ENCODE measurements at regions not wholly inside any gene's neighbourhood (a gene's known extent, or its start where the extent isn't known, plus 50 kb on each side); places are given as distances from the start of the nearest gene placed in this dataset.
A peak's percentile ranks its signal among the peaks of the same experiment; 100 is the strongest.

DNA sequence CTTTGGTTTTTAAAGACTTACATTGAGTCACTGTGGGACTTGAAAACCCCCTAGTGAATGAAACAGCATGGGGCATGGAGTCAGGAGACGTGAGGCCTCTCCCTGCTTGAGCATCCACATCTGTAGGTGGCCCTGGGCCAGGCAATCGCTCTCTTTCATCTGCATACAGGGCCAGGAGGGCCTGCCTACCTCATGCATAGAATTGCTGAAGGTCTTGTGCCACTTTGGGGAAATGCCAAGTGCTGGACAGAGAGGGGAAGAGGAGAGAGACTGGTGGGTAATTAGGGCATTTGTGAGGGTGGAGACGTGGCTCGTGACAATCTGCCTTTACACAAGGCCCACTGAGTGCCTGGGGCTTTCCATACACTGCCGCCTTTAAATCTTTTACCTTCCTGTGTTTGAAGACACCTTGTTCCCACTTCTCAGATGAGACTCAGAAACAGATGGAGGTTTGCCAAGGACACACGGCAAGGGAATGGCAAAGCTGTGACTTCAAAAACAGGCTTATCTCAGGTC lies 322.2 kb upstream of the HS6ST1 start:
- WGBS (ENCODE audit: insufficient coverage, low coverage, low lambda C conversion rate, missing lambda C conversion rate) = 75% methylated on average over 6 of the region's 6 CpGs

DNA sequence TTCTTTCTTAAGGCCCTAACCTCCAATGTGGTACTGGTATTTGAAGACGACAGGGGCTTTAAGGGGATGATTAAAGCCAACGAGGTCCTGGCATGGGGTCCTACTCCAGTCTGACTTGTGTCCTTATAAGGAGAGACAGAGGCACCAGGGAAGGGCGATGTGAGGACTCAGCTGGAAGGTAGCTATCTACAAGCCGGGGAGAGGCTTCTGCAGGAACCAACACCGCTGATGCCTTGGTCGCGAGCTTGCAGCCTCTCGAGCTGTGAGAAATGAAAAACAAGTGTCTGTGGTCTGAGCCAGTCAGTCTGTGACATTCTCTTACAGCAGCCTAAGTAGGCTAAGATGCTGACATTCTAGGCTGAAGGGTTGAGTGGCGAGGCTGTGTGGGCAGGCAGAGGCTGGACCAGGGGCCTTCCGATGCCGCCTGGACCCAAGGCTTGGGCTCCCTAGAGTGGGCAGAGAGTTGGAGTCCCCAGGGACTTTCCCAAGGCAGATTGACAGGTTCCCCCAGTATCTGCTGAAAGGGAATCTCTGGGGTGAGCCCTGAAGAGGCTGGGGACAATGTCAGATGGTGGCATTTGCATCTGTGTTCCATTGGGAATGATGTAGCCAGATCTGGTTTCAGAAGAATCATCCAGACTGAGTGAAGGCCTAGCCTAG lies 322.9 kb upstream of the HS6ST1 start:
- H3K9me3 ChIP-seq = no peaks in the 10 kb centered on the region
- TF ChIP-seq, protein P1, sequence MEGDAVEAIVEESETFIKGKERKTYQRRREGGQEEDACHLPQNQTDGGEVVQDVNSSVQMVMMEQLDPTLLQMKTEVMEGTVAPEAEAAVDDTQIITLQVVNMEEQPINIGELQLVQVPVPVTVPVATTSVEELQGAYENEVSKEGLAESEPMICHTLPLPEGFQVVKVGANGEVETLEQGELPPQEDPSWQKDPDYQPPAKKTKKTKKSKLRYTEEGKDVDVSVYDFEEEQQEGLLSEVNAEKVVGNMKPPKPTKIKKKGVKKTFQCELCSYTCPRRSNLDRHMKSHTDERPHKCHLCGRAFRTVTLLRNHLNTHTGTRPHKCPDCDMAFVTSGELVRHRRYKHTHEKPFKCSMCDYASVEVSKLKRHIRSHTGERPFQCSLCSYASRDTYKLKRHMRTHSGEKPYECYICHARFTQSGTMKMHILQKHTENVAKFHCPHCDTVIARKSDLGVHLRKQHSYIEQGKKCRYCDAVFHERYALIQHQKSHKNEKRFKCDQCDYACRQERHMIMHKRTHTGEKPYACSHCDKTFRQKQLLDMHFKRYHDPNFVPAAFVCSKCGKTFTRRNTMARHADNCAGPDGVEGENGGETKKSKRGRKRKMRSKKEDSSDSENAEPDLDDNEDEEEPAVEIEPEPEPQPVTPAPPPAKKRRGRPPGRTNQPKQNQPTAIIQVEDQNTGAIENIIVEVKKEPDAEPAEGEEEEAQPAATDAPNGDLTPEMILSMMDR (IDR thresholded peaks at IDR 0.05) = no peak
- no peak for TF ChIP-seq POLR2A (IDR thresholded peaks at IDR 0.05)
- no peaks in the 10 kb centered on the region for H3K27me3 ChIP-seq
- H3K36me3 ChIP-seq = no peaks in the 10 kb centered on the region
- H3K4me1 ChIP-seq = no peaks in the 10 kb centered on the region
- H3K4me3 ChIP-seq = no peak overlapping the region
- WGBS (ENCODE audit: insufficient coverage, low coverage, low lambda C conversion rate, missing lambda C conversion rate) = 78% methylated on average over 3 of the region's 11 CpGs
- no peak overlapping the region for H3K27ac ChIP-seq
- DNase-seq (peak; percentile 7 to 23 (median 15)), ATAC-seq (no peak)
- intact Hi-C loops (cut with DNase I) = no loop called here

More for the DNA sequence above, 322.2 kb upstream of the HS6ST1 start:
- no peak overlapping the region for H3K4me3 ChIP-seq
- no peaks in the 10 kb centered on the region for H3K9me3 ChIP-seq
- no peaks in the 10 kb centered on the region for H3K4me1 ChIP-seq
- intact Hi-C loops (cut with DNase I) = no loop called here
- no peak overlapping the region for H3K27ac ChIP-seq
- no peaks in the 10 kb centered on the region for H3K36me3 ChIP-seq
- H3K27me3 ChIP-seq = no peaks in the 10 kb centered on the region
- TF ChIP-seq, protein P1 (IDR thresholded peaks at IDR 0.05) = no peak
- TF ChIP-seq POLR2A (IDR thresholded peaks at IDR 0.05) = no peak
- DNase-seq (peak in 2 of 3 donors; percentile 9 to 26), ATAC-seq (no peak)

DNA sequence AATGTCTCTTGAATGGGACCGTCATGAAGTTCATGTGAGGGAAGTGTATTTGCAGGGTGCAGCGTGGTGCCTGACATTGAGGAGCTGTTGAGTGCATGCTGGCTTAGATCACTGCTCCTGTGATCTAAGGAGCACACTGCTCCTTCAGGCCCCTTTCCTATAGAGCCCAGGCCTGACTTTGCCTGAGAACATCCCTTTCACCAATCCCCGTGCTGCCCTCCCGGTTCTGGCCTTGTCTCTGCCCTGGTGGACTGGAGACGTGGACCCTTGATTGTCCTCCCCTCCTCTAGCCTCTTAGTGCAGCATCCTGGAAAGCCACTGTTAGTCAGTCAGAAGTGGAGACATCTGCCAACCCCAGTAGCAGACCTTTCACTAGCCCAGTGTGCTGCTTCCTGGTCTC lies 323.6 kb upstream of the HS6ST1 start:
- ATAC-seq (no peak), DNase-seq (peak in 1 of 3 donors; percentile 5)
- Histone ChIP-seq H3K27ac (no peak overlapping the region), H3K27me3 (no peaks in the 10 kb centered on the region), H3K4me1 (no peaks in the 10 kb centered on the region), H3K4me3 (no peak overlapping the region), H3K36me3 (no peaks in the 10 kb centered on the region), H3K9me3 (no peaks in the 10 kb centered on the region)
- WGBS (ENCODE audit: insufficient coverage, low coverage, low lambda C conversion rate, missing lambda C conversion rate) = 90% methylated on average over 2 of the region's 5 CpGs
- TF ChIP-seq, protein P1 (IDR thresholded peaks at IDR 0.05) = no peak
- intact Hi-C loops (cut with DNase I) = no loop called here

DNA sequence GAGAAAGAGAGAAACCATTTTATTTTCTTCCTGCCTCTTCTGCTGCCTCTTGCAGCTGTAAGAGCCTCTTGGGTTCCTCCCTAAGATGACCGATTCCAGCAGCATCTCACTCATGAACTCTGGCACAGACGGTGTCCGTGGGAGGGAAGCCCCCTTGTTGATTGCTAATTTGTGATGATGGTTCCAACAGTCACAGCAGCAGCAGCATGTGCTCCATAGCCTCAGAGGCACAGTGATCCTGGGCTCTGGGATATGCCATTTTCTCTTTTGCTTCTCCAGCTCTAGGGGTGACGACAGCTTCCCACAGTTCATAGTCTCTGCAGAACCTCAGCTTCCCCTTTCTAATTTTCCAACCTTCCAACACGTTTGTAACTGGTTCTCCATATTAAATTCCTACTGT lies 324.2 kb upstream of the HS6ST1 start:
- no peak for TF ChIP-seq POLR2A (IDR thresholded peaks at IDR 0.05)
- TF ChIP-seq, protein P1 (IDR thresholded peaks at IDR 0.05) = no peak
- Histone ChIP-seq H3K9me3 (no peaks in the 10 kb centered on the region), H3K4me1 (no peaks in the 10 kb centered on the region), H3K27me3 (no peaks in the 10 kb centered on the region), H3K36me3 (no peaks in the 10 kb centered on the region), H3K4me3 (no peak overlapping the region), H3K27ac (no peak overlapping the region)
- intact Hi-C loops (cut with DNase I) = no loop called here
- ATAC-seq = peak in 1 of 4 donors; percentile 17
- DNase-seq = peak in 1 of 3 donors; percentile 2
- WGBS (ENCODE audit: insufficient coverage, low coverage, low lambda C conversion rate, missing lambda C conversion rate) = 50% methylated on average over 5 of the region's 5 CpGs

Measured in right lobe of liver (tissue), 6 donors.